AG10803 (cell line): ENCODE measurements at regions not wholly inside any gene's neighbourhood (a gene's known extent, or its start where the extent isn't known, plus 50 kb on each side); places are given as distances from the start of the nearest gene placed in this dataset.

Experiments
- DNase-seq: peaks from one replicate; pipeline ENCODE4 v3.0.0; 2010; ENCODE audit warnings: low read depth
- H3K4me3 ChIP-seq: 2 replicates; pipeline ENCODE4 v1.5.1; 2011; ENCODE audit warnings: mild to moderate bottlenecking, low read length, control low read depth
- CTCF ChIP-seq: conservative IDR thresholded peaks from 2 replicates; pipeline ENCODE4 v1.5.1; 2011; ENCODE audit warnings: mild to moderate bottlenecking, low read length, control low read depth, inconsistent platforms

- TF ChIP-seq CTCF = no peak; the same call in 1 of the 2 replicates
- DNase-seq = no peak
- H3K4me3 ChIP-seq = no peak overlapping the region
Observed at GRCh38 chr11:92397221-92397755, 172.7 kb downstream of the FAT3 start.

GRCh38 chr11:92399705-92400104 lies 175.1 kb downstream of the FAT3 start:
- TF ChIP-seq CTCF = no peak; the same call in 1 of the 2 replicates
- DNase-seq = no peak
- no peak overlapping the region for H3K4me3 ChIP-seq

- H3K4me3 ChIP-seq = no peak overlapping the region
- DNase-seq = no peak
- TF ChIP-seq CTCF = no peak
Observed at GRCh38 chr11:92401520-92401919, 176.9 kb downstream of the FAT3 start.

- TF ChIP-seq CTCF = no peak
- DNase-seq = no peak
- no peak overlapping the region for H3K4me3 ChIP-seq
Observed at GRCh38 chr11:92406472-92406871, 181.9 kb downstream of the FAT3 start.

- no peak for DNase-seq
- TF ChIP-seq CTCF = no peak
- H3K4me3 ChIP-seq = no peak overlapping the region
Observed at GRCh38 chr11:92409355-92409754, 184.7 kb downstream of the FAT3 start.

GRCh38 chr11:92409956-92410355 lies 185.3 kb downstream of the FAT3 start:
- no peak for DNase-seq
- TF ChIP-seq CTCF = no peak
- no peak overlapping the region for H3K4me3 ChIP-seq

GRCh38 chr11:92410526-92410925 lies 185.9 kb downstream of the FAT3 start:
- no peak for TF ChIP-seq CTCF
- no peak overlapping the region for H3K4me3 ChIP-seq
- DNase-seq = no peak
